Activated gamma-delta T cell (primary cell): ENCODE measurements at regions not wholly inside any gene's neighbourhood (a gene's known extent, or its start where the extent isn't known, plus 50 kb on each side); places are given as distances from the start of the nearest gene placed in this dataset.

Experiments used
- DNase-seq: peaks from one replicate; lab custom pipeline; 2025; lab: John Stamatoyannopoulos, UW

DNA sequence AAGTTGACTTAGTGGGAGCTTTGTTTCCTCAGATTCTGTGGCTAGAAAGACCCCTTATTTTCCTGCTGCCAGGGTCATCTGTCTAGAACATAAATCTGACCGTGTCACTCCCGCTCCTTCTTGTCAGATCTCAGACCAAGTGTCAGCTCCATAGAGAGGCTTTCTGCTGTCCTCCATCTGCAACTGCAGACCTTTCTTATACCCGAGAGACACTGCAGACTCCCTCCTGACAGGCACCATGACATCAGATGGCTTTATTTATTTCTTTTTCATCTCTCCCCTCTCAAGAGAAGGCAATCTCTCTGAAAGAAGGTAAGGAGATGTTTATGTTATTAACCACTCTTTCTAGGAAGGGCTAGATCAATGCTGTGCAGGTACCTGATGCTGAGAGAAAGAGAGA lies 726.5 kb downstream of the UQCRFS1 start:
- DNase-seq: no peak

- DNase-seq: no peak
Observed at GRCh38 chr19:28485292-28485691, 727.7 kb downstream of the UQCRFS1 start.

GRCh38 chr19:28483197-28483596 lies 729.8 kb downstream of the UQCRFS1 start:
- DNase-seq: no peak

DNA sequence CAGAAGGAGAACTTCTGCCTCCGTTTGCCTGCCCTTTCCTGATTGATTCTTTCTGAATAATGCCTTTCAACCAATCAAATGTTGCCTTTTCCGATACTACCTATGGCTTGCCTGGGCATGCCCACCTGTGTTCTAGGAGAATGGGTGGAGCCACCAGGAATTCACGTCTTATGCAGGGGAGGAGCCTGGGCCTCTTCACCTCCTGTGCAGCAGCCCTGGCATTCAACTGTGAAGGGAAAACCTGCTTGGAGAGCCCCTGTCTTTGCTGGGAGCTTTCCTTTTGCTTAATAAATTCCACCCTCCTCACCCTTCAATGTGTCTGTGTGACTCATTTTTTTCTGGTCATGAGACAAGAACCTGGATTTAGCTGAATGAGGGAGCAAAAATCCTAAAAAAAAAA lies 730.7 kb downstream of the UQCRFS1 start:
- DNase-seq: no peak

DNA sequence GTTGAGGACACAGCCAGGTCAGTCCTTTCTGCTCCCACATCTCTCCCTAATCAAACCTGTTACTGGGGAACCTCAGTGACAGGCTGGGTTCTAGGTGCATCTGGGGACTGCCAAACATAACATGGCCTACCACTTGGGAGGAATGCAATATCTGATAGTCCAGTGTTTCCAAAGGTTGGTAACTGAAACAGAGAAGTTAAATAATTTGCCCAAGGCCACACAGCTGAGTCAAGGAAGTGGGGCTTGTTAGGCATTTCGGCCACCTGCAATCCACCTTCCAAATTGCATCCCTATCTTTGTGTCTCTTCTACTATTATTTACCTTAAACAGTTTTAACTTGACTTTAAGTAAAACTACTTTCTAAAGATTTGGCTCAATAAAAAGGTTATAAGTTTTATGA lies 731.3 kb downstream of the UQCRFS1 start:
- DNase-seq: no peak

- no peak for DNase-seq
Observed at GRCh38 chr19:28475525-28475924, 737.4 kb downstream of the UQCRFS1 start.

DNA sequence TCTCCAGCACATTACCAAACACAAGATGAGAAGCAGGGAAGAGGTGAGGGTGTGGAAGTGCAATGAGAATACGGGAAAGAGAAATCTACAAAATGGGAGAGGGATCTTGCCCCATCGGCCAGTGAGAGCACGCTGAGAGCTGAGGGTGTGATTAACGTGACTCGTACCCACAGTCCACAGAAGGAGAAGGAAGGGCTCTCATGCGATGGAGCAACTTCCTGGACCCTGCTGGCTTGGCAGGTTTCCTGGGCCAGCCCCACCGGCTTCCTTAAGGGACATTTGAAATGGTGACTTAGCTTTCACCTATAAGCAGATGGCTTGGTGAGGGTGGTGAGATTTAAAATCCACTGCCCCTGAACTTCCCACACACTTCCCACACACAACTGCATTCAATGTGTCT lies 740.1 kb downstream of the UQCRFS1 start:
- no peak for DNase-seq

GRCh38 chr19:28471731-28472510 lies 741.0 kb downstream of the UQCRFS1 start:
- no peak for DNase-seq

DNA sequence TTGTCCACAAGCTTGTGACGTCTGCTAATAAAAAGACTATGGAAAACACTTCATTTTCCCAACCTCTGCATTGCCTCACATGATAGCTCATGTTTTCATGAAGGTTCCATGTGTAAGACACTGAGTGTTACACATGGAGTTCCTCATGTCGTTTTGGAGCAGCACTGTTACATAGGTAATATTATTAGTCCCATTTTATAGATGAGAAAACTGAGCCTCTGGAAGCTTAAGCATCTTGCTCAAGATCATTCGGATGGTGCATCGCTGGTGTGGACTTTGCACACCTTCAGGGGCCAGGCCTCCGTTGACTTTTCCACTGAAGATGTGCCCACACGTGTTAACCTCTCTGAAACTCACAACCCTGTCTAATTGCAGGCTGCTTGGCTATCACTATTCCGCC lies 743.4 kb downstream of the UQCRFS1 start:
- DNase-seq: no peak

DNA sequence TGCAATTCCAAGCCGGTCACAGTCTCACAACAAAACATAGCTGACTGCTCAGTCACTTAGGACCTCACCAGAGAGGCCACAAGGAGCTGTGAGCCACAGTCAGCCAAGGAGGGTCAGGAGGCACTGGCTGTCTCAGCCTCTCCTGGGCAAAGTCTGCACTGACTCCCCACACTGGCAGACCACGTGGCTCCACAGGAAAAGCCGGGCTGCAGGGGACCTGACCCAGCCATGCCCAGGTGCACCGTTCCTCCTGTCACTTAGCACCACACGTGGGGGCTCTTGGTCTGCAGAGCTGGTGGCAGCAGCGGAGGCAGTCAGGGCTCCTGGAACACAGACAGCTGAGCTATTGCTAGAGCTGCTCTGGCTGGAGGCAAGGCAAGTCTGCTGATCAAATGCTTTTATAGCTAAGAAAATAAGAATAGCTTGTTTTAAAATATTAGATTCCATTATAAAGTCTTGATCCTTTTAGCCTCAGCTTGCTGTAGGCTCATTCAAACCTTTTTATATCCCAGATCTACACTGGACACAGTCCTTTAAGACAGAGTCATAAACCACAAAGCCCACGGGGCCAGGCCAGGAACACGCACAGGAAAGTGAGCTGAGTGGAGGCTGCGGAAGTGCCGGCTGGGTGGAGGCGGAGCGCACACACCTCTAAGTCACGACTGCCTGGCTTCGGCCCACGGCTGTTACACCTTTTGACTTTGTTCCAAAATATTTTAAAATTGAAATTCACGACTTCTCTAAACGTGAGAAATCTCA lies 744.1 kb downstream of the UQCRFS1 start:
- DNase-seq: no peak

GRCh38 chr19:28466107-28467045 lies 746.6 kb downstream of the UQCRFS1 start:
- no peak for DNase-seq

- DNase-seq: no peak
Observed at GRCh38 chr19:28465371-28466086, 747.4 kb downstream of the UQCRFS1 start.

DNA sequence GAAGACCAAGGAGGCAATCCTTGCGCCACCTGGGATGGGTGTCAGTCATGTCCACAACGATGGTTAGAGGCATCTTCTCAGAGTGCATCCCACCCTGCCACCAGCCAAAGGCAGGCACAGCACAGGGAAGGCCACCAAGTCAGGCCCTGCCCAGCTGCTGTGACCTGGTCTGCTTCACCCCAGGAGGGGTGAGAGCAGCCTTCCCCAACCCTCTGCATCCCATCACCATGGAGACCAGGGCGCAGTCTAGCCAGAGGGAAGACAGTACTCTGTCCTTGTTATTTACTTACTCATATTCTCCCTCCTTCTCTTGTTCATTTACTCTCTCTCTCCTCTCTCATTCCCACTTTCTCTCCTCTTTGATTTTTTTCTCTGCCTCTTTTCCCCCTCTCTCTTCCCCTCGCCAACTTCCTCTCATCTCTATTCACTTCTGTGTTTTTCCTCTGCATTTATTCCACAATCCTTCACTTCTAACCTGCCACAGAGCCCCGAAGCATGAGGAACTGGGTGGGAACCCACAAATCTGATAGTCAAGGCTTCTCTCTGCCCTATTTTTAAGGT lies 749.4 kb downstream of the UQCRFS1 start:
- DNase-seq: no peak

DNA sequence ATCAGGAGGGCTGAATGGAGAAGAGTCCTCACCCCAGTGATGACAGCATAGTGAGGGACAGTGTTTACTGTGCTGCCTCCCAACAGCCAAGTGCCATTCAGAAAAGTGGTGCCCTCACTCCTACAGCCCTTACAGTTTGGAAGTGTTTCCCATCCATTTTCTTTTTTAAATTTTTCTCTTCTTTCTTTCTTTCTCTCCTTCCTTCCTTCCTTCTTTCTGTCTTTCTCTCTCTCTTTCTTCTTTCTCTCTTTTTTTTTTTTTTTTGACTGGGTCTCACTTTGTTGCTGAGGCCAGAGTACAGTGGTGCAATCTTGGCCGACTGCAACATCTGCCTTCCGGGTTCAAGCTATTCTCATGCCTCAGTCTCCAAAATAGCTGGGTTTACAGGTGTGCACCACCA lies 755.3 kb downstream of the UQCRFS1 start:
- no peak for DNase-seq

- no peak for DNase-seq
Observed at GRCh38 chr19:28456708-28457320, 756.1 kb downstream of the UQCRFS1 start.

- DNase-seq: no peak
Observed at GRCh38 chr19:28456252-28456651, 756.7 kb downstream of the UQCRFS1 start.

- DNase-seq: no peak
Observed at GRCh38 chr19:28454083-28454482, 758.9 kb downstream of the UQCRFS1 start.

DNA sequence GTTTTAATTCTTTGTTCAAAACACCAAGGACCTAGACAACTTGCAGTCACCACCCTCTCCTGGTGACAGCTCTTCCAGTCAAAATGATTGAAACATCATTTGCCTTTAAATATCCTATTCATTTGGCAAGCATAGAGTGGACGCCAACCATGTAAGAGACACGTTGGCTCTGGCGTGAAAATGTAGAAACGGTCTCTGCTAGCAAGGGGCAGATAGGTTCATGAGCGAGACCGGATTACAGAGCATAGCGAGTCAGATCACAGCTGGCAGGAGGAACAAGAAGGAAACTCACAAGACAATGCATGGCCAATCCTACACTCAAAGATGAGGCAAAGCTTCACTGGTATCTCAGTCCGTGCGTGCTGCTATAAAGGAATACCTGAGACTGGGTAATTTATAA lies 759.5 kb downstream of the UQCRFS1 start:
- DNase-seq: no peak

DNA sequence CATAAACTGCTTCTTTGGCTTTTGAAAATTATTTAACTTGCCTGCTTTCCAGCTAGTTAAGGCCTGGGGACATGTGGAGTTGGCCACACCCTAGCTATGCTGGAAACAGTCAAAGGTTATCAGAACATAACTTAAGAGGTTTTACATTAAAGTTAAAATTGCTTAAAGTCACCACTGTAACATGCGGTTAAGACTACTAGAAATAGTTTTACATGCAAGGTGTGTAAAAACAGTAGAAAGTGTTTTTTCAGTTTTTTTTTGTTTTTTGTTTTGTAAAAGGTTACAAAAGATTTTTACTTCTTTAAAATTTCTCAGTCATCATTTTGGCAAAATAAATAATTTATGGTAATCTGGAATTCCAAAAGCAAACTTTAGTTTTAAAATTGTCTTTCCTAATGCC lies 763.1 kb downstream of the UQCRFS1 start:
- no peak for DNase-seq

DNA sequence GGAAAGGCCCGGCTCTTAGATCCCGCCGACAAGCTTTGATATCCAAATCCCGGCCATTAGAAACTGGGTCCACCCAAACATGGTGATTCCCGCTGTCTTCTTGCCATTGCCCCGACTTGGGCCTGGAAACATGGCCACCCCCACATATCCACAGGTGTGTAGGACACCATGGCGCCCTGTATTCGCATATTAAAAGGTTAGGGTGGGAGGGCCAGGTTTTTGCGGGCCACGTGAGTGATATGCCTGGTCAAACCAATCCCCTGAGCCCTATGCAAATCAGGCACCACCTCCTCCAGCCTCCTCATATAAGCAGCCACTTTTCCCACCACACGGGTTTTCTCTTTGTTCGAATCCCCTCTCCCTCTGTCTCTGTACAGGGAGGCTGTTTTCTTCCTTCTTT lies 766.4 kb downstream of the UQCRFS1 start:
- no peak for DNase-seq

DNA sequence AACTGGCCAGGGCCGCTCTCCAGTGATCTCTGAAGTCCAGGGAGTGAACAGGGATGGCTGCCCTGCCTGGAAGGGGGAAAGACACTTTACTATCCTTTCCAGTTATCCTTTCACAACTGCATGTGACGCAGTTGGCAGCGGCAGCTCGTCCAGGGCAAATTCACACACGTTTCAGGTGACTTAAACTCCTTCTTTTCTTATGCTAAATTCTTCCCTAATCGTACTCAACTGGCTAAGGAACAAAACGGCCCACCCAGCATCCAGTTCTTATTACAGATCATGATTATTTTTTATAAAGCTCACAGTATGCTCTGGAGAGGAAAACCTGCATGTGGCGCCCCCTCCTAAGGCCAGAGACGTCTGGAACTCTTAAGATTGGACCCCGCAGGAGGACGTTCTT lies 767.1 kb downstream of the UQCRFS1 start:
- no peak for DNase-seq
